ENCODE measurements at regions not wholly inside any gene's neighbourhood (a gene's known extent, or its start where the extent isn't known, plus 50 kb on each side); places are given as distances from the start of the nearest gene placed in this dataset.

DNA sequence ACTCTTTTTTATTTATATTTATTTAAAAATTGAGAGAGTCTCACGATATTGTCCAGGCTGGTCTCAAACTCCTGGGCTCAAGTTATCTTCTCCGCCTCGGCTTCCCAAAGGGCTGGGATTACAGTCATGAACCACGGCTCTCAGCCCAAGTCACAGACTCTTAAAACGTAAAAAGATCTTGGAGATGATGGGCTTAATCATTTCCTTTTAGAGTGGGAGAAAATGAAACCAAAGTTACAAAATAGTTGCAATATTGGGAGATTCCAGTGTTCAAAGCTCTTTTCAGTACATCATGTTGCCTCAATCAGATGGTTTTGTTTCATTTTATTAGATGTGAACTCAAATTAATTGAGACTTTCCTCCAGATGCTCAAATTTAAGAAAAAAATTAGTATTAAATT is 151.4 kb upstream of the XPO1 start:
- TF ChIP-seq, protein P1, sequence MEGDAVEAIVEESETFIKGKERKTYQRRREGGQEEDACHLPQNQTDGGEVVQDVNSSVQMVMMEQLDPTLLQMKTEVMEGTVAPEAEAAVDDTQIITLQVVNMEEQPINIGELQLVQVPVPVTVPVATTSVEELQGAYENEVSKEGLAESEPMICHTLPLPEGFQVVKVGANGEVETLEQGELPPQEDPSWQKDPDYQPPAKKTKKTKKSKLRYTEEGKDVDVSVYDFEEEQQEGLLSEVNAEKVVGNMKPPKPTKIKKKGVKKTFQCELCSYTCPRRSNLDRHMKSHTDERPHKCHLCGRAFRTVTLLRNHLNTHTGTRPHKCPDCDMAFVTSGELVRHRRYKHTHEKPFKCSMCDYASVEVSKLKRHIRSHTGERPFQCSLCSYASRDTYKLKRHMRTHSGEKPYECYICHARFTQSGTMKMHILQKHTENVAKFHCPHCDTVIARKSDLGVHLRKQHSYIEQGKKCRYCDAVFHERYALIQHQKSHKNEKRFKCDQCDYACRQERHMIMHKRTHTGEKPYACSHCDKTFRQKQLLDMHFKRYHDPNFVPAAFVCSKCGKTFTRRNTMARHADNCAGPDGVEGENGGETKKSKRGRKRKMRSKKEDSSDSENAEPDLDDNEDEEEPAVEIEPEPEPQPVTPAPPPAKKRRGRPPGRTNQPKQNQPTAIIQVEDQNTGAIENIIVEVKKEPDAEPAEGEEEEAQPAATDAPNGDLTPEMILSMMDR (IDR thresholded peaks at IDR 0.05), result no peak
- TF ChIP-seq POLR2A (IDR thresholded peaks at IDR 0.05) (no peak), POLR2AphosphoS5 (IDR thresholded peaks at IDR 0.05) (no peak)

Data from breast epithelium (tissue), 3 donors.